ENCODE measurements at regions not wholly inside any gene's neighbourhood (a gene's known extent, or its start where the extent isn't known, plus 50 kb on each side); places are given as distances from the start of the nearest gene placed in this dataset.

- TF ChIP-seq POLR2A (IDR thresholded peaks at IDR 0.05) (no peak), CTCF (IDR thresholded peaks at IDR 0.05) (no peak)
Observed at GRCh38 chr3:115420086-115420485, 203.2 kb upstream of the GAP43 start.
